KOPT-K1 (cell line): ENCODE measurements at regions not wholly inside any gene's neighbourhood (a gene's known extent, or its start where the extent isn't known, plus 50 kb on each side); places are given as distances from the start of the nearest gene placed in this dataset.
"Not testable (repeated sequence)": the region's sequence is repeated elsewhere in the genome, so short reads cannot be mapped to it uniquely, and the experiment has no call there.

Experiments
- H3K27ac ChIP-seq: fragments of 200-600 bp; sonication (generic); 2 replicates; pipeline ENCODE4 v1.5.1; 2016; ENCODE audit warnings: antibody characterized with exemption, mild to moderate bottlenecking, low read depth, low read length; ENCODE audit not compliant: poor library complexity, severe bottlenecking
- H3K36me3 ChIP-seq: fragments of 200-600 bp; sonication (generic); 2 replicates; pipeline ENCODE4 v1.5.1; 2017; ENCODE audit warnings: antibody characterized with exemption, mild to moderate bottlenecking, low read length, moderate library complexity; ENCODE audit not compliant: insufficient read depth
- H3K9me3 ChIP-seq: fragments of 200-600 bp; sonication (generic); 2 replicates; pipeline ENCODE4 v1.5.1; 2017; ENCODE audit warnings: antibody characterized with exemption, low read length, mild to moderate bottlenecking; ENCODE audit not compliant: insufficient read depth, poor library complexity, severe bottlenecking

DNA sequence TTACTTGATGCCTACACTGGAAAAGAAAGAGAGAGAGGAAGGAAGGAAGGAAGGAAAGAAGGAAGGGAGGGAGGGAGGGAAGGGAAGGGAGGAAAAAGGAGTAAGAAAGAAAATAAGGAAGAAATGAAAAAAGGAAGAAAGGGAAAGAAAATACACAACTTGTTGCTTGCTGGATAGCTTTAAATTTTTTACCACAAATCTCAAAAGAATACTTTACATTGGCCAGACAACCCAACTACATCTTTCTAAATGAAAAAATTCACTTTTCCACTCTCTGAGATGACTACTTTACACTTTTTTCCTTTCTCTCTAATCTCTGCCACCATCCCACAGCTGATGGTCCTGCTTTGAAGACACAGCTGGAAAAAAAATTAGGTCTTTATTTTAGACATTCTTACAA, 228.9 kb upstream of the FAM78B start:
- Histone ChIP-seq H3K36me3 (no peaks in the 10 kb centered on the region), H3K27ac (no peak overlapping the region), H3K9me3 (no peaks in the 10 kb centered on the region)

DNA sequence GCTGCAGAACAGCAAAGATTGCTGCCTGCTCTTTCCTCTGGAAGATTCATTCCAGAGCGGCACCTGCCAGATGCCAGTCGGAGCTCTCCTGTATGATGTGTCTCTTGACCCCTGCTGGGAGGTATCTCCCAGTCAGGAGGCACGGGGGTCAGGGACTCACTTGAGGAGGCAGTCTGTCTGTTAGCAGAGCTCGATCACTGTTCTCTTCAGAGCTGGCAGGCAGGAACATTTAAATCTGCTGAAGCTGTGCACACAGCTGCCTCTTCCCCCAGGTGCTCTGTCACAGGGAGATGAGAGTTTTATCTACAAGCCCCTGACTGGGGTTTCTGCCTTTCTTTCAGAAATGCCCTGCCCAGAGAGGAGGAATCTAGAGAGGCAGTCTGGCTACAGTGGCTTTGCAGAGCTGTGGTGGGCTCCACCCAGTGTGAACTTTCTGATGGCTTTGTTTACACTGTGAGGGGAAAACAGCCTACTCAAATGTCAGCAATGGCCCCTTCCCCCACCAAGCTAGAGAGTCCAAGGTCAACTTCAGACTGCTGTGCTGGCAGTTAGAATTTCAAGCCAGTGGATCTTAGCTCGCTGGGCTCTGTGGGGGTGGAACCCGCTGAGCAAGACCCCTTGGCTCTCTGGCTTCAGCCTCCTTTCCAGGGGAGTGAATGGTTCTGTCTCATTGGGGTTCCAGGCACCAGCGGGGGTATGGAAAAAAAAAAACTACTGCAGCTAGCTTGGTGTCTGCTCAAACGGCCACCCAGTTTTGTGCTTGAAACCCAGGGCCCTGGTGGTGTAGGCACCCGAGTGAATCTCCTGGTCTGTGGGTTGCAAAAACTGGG, 242.7 kb upstream of the FAM78B start:
- not testable (repeated sequence) for H3K36me3 ChIP-seq, H3K27ac ChIP-seq
- H3K9me3 ChIP-seq, result peaks cover 14% of the 10 kb centered on the region

DNA sequence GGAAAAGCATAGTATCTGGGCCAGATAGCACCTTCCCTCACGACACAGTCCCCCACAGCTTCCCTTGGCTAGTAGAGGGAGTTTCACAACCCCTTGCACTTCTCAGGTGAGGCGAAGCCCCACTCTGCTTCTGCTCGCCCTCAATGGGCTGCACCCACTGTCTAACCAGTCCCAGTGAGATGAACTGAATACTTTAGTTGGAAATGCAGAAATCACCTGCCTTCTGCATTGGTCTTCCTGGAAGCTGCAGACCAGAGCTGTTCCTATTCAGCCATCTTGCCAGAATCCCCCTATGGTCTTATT, 243.2 kb upstream of the FAM78B start:
- H3K36me3 ChIP-seq, result no peaks in the 10 kb centered on the region
- no peak overlapping the region for H3K27ac ChIP-seq
- peaks cover 14% of the 10 kb centered on the region for H3K9me3 ChIP-seq

DNA sequence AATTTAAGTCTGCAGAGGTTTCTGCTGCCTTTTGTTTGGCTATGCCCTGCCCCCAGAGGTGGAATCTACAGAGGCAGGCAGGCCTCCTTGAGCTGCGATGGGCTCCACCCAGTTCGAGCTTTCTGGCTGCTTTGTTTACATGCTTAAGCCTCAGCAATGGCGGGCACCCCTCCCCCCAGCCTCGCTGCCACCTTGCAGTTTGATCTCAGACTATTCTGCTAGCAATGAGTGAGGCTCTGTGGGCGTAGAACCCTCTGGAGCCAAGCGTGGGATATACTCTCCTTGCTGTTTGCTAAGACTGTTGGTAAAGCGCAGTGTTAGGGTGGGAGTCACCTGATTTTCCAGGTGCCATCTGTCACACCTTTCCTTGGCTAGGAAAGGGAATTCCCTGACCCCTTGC, 250.0 kb upstream of the FAM78B start:
- H3K9me3 ChIP-seq, H3K27ac ChIP-seq, H3K36me3 ChIP-seq: not testable (repeated sequence)

DNA sequence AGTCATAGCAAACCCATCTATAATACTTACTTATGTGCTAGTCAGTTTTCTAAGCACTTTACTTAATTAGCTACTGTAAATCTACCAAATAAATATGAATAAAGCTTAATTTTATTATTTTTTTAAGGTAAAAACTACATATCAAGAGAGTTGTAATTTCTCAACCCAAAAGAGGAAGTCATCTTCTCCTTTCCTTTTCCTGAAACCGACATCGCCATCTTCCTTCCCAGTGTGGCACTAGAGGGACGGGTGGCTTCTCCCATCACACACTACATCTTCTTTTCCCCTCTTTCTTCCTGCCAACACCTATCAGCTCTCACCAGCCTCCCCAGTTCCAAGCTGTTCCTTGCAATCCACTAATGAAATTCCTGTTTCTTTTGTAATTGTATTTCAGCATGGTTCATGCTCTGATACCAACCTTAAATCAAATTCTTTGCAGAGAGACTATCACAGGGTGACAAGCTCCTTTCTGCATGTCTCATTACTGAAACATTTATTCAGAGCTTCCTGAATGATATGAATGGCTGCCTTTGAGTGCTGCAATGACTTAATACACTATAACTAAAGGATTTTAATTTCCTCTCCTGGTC, 251.6 kb upstream of the FAM78B start:
- Histone ChIP-seq H3K27ac (no peak overlapping the region), H3K36me3 (no peaks in the 10 kb centered on the region), H3K9me3 (no peaks in the 10 kb centered on the region)

DNA sequence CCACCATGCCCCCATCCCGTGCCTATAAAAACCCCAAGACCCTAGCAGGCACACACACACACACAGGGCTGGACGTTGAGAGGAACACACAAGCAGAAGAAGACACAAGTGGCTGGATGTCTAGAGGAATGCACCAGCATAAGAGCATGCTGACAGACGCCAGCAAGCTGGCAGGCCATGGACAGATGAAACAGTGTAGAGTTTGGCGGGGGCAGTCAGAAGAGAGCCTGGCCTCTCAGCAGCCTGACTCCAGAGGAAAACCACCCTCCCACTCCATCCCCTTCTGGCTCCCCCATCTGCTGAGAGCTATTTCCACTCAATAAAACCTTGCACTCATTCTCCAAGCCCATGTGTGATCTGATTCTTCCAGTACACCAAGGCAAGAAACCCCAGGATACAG, 255.8 kb upstream of the FAM78B start:
- not testable (repeated sequence) for H3K27ac ChIP-seq, H3K36me3 ChIP-seq, H3K9me3 ChIP-seq

DNA sequence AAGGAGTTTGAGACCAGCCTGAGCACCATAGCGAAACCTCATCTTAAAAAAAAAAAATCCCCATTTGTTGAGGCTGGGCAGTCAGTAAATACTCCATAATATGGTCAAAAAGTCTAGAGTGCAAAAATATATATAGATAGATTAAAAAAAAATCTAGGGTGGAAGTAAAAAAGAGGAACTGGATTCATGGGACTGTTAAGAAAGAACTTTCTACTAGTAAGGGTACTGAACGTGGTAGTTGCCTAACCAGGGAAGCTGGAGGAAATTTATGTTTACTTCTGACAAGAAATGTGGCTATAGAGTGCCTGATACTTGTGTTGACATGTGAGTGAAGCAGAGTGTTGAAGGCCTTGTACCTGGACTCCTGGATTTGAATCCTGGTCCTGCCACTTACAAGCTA, 265.9 kb upstream of the FAM78B start:
- Histone ChIP-seq H3K36me3 (no peaks in the 10 kb centered on the region), H3K9me3 (no peaks in the 10 kb centered on the region), H3K27ac (no peak overlapping the region)

DNA sequence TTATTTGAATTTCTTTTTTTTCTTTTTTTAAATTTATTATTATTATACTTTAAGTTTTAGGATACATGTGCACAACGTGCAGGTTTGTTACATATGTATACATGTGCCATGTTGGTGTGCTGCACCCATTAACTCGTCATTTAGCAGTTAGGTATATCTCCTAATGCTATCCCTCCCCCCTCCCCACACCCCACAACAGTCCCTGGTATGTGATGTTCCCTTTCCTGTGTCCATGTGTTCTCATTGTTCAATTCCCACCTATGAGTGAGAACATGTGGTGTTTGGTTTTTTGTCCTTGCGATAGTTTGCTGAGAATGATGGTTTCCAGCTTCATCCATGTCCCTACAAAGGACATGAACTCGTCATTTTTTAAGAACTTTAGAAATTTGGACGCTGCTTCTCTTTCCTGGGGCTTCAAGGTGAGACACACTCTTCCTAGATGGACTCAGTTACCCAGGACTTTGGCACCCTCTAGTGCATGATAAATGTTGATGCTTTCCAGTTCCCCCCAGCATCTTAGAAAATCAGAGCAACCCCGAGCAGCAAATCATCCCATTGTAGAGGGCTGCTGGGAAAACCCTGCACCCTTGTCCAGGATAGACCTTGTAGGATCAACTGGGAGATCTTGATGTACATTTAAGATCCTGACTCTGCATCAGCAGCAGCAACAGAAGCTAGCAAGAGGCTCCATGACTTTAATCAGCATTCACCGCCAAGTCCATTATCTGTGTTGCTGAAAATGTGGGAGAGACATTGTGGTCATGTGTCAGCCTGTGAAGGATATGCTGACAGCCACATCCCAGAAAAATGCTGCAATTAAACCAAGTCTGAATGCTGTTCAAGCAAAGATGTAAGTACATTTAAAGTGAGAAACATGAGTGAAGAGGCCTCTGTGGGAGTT, 266.9 kb upstream of the FAM78B start:
- H3K9me3 ChIP-seq, H3K36me3 ChIP-seq, H3K27ac ChIP-seq: not testable (repeated sequence)

DNA sequence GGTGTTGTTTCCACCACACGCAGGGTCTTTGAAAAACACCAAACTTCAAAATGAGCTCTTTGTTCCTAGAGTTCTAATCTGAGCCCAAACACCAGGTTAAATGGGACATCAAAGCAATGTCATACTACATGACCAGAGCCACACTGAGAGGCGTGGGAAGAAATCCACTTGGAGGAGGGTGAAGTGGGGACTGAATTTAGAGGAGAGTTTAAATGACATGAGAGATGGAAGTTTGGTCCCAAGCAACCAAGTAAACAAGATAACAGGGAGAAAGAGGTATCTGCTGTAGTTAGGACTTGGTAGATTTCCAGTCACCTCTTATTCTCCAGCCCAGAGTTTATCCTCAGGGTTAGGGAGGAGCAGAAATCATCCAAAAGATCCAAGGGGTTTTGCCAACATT, 290.9 kb upstream of the FAM78B start:
- no peak overlapping the region for H3K27ac ChIP-seq
- H3K9me3 ChIP-seq, result no peaks in the 10 kb centered on the region
- no peaks in the 10 kb centered on the region for H3K36me3 ChIP-seq

DNA sequence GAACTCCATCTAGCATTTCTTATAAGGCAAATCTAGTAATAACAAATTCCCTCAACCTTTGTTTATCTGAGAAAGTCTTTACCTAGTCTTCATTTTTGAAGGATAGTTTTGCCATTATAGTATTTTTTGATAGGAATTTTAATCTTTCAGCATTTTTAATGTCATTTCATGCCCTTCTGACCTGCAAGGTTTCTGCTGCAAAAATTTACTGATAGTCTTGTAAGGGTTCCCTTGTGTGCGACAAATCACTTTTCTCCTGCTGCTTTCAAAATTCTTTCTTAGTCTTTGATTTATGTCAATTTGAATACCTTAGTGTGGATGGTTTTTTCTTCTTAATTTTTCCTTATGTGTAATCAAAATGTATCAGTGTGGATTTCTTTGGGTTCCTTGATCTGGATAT, 297.5 kb upstream of the FAM78B start:
- Histone ChIP-seq H3K36me3 (no peaks in the 10 kb centered on the region), H3K9me3 (peaks cover 5% of the 10 kb centered on the region), H3K27ac (no peak overlapping the region)

DNA sequence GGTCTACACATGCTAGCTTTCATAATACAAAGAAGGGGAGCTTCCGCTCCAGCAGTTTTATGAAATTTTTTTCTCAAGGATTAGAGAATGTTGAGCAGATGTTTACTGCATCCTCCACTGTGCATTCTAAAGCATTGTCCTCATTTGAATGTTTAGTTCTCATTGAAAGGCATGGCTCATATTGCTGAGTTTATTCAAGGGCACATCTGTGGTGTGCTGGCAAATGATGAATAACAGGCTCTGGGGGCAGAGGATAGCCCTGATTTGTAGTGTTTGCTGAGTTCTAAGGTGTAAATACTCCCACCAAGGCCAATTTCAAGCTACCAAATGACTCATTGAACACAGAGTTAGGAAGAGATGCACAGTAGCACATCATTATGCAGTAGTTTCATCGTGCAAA, 303.2 kb upstream of the FAM78B start:
- Histone ChIP-seq H3K36me3 (no peaks in the 10 kb centered on the region), H3K27ac (no peak overlapping the region), H3K9me3 (no peaks in the 10 kb centered on the region)

DNA sequence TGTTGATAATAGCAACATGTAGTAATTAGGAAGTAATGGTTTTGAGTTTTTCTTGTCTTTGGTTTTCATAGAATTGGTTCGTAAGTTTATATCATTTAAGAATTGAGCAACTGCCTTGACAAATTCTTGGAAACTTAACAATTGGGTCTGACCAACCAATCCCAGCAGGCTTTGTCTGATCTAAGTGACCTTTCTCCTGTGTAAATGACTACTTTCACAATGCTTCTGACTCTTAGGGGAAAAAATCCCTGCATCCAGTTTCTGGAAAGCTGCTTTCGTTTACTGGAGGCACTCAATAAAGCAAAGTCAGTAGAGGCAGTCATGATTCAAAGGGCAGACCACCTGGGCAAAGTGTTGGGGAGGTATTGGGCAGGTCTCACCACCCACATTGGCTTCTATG, 303.6 kb upstream of the FAM78B start:
- Histone ChIP-seq H3K27ac (no peak overlapping the region), H3K36me3 (no peaks in the 10 kb centered on the region)

DNA sequence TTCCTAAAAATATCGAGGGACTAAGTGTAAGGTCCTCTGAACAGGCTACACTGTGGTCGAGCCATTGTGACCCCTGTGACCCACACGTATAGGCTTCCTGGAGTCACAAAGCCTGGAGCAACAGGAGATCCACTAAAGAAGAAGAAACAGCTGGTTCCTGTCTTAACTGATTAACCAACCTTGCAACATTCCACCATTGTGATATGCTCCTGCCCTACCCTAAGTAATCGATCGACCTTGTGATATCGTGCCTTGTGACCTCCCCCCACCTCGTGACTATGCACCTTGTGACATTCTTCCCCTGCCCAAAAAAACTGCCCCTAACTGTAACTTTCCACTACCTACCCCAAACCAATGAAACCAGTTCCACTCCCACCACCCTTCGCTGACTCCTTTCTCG, 304.6 kb upstream of the FAM78B start:
- no peaks in the 10 kb centered on the region for H3K9me3 ChIP-seq

More for the DNA sequence above, 303.6 kb upstream of the FAM78B start:
- H3K9me3 ChIP-seq, result no peaks in the 10 kb centered on the region

DNA sequence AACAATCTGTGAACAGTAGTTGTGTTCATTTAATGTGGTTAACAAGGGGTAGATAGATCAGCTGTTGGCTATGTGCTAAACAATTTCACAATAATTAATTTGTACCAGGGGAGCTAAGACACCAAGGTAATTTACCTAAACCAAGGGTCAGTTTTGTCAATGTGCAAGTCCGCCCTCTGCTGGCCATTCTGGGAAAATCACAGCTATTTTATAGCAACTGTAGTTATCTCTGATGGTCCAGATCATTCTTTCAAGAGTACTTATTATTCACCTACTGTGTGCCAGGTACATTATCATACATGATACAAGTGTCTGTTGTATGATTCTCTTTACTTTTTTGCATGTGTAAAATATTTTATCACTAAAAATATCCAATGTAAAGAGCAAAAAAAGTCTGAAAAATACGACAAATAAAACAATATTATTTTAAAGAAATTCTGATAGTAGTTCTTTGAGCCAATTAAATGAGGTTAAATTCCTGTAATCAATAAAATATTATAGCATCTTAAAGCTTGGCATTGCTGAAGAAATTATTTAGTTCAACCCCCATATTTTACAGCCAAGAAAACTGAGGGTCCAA, 312.3 kb upstream of the FAM78B start:
- no peaks in the 10 kb centered on the region for H3K9me3 ChIP-seq
- no peaks in the 10 kb centered on the region for H3K36me3 ChIP-seq
- no peak overlapping the region for H3K27ac ChIP-seq

More for the DNA sequence above, 304.6 kb upstream of the FAM78B start:
- Histone ChIP-seq H3K36me3 (no peaks in the 10 kb centered on the region), H3K27ac (no peak overlapping the region)

DNA sequence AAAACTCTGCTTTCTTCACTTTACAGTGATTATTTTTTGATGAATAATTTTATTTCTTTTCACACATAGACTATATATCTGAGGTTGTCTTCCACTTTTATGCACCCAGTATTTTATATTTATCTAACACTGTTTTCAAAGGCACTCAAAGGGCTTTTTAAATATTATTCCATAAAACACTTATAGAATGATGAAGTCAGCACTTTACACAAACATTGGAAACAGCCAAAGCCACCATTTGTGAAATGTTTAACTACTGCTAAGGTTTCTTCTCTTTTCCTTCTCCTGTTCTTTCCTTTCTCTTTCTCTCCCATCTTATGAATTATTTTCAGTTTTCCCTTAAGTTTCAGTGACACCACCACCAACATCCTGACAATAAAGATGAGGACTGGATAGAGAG, 317.7 kb upstream of the FAM78B start:
- Histone ChIP-seq H3K9me3 (no peaks in the 10 kb centered on the region), H3K36me3 (no peaks in the 10 kb centered on the region), H3K27ac (no peak overlapping the region)
